ENCODE measurements at regions not wholly inside any gene's neighbourhood (a gene's known extent, or its start where the extent isn't known, plus 50 kb on each side); places are given as distances from the start of the nearest gene placed in this dataset.

DNA sequence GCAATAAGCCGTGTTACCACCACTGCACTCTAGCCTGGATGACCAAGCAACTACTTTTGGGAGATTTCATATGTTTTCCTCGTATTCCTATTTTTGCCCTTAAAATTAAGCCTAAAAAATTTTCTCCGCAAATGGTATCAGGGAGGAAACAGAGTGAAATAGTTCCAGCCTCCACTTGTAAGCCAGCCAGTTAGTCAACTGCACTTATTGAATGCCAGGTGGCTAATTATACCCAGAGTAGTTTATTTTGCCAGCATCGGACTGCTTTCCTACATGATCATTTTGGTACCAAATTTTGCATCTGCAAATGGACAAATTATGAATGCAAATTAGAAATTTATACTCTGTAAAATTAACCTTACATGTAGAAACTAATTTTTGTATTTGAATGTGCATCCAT lies 90.2 kb upstream of the ARHGAP28 start:
- Histone ChIP-seq H3K4me3 (no peak overlapping the region), H3K36me3 (no peaks in the 10 kb centered on the region), H3K9me3 (no peaks in the 10 kb centered on the region), H3K27ac (no peak overlapping the region), H3K4me1 (no peaks in the 10 kb centered on the region), H3K27me3 (no peaks in the 10 kb centered on the region)
- TF ChIP-seq, protein P1, sequence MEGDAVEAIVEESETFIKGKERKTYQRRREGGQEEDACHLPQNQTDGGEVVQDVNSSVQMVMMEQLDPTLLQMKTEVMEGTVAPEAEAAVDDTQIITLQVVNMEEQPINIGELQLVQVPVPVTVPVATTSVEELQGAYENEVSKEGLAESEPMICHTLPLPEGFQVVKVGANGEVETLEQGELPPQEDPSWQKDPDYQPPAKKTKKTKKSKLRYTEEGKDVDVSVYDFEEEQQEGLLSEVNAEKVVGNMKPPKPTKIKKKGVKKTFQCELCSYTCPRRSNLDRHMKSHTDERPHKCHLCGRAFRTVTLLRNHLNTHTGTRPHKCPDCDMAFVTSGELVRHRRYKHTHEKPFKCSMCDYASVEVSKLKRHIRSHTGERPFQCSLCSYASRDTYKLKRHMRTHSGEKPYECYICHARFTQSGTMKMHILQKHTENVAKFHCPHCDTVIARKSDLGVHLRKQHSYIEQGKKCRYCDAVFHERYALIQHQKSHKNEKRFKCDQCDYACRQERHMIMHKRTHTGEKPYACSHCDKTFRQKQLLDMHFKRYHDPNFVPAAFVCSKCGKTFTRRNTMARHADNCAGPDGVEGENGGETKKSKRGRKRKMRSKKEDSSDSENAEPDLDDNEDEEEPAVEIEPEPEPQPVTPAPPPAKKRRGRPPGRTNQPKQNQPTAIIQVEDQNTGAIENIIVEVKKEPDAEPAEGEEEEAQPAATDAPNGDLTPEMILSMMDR (IDR thresholded peaks at IDR 0.05 in 4 of 5, conservative IDR thresholded peaks at IDR 0.05 in 1 of 5), result no peak
- TF ChIP-seq POLR2A (IDR thresholded peaks at IDR 0.05), result no peak
- ATAC-seq, result no peak
- intact Hi-C loops (cut with DNase I; ENCODE audit: low total_unique reads) (no loop called here), in situ Hi-C loops (cut with MboI; ENCODE audit: low sequenced_read_pairs in 4 of 4) (loop anchor here in 1 of 4 donors (25.0 kb wide), 1 partner anchor 102 kb away; no protein-coding TSS in a partner anchor)
- no peak for DNase-seq

DNA sequence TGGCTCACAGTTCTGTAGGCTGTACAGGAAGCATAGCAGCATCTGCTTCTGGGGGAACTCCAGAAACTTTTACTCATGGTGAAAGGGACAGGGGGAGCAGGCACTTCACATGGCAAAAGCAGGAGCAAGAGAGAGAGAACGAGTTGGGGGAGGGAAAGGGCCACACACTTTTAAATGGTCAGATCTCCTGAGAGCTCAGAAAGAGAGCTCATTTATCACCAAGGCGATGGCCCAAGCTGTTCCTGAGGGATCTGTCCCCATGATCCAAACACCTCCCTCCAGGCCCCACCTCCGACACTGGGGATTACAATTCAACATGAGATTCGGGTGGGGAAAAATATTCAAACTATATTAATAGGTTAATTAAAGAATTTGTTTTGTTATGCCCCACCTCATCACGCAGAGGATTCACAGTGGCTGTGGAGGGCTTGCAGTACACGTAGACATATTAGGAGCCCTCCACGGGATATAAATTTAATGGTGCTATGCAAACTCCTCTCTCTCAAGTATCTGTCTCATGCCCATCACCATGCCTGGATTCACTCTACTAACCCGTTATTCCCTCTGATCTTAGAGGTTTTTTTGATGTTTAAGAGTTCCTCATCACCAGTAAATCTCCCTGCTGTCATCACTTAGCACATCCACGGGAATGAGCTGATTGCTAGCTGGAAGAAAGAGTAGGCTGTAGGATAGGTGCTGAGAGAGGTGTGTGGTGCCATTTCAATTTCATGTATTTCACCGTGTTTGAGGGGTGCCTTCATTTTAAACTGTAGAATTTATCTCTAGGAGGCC lies 84.5 kb upstream of the ARHGAP28 start:
- no peaks in the 10 kb centered on the region for H3K36me3 ChIP-seq
- H3K4me1 ChIP-seq, result peaks cover 0 to 4% of the 10 kb centered on the region in 2 donors
- H3K27ac ChIP-seq, result no peak overlapping the region
- no peak overlapping the region for H3K4me3 ChIP-seq
- intact Hi-C loops (cut with DNase I; ENCODE audit: low total_unique reads), result no loop called here
- DNase-seq (no peak), ATAC-seq (no peak)
- TF ChIP-seq, protein P1 (IDR thresholded peaks at IDR 0.05 in 4 of 5, conservative IDR thresholded peaks at IDR 0.05 in 1 of 5), result no peak
- TF ChIP-seq POLR2A (IDR thresholded peaks at IDR 0.05), result no peak
- in situ Hi-C loops (cut with MboI; ENCODE audit: low sequenced_read_pairs in 4 of 4), result loop anchor here in 1 of 4 donors (25.0 kb wide), 1 partner anchor 108 kb away; no protein-coding TSS in a partner anchor
- H3K9me3 ChIP-seq, result no peaks in the 10 kb centered on the region
- no peaks in the 10 kb centered on the region for H3K27me3 ChIP-seq

DNA sequence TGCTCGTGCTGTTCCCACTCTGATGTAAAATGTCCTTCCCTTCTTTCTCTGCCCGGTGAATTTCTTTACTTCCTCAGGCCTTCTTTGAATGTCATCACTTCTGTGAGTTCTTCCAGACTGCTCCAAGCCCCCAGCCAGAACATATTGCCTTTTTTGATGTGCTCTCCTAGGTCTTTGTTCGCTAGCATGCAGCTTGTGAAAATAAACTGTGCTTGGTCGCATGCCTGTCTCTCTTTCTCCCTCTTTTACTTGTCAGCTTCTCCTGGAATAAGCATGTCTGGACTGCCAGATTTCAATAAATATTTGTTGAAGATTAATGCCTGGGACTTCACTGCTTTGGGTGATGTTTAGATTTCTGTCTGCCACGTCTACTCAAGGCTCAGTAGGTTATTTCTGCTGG lies 82.7 kb upstream of the ARHGAP28 start:
- no peak for DNase-seq
- ATAC-seq, result no peak
- intact Hi-C loops (cut with DNase I; ENCODE audit: low total_unique reads), result no loop called here
- in situ Hi-C loops (cut with MboI; ENCODE audit: low sequenced_read_pairs in 4 of 4), result loop anchor here in 1 of 4 donors (25.0 kb wide), 1 partner anchor 110 kb away; no protein-coding TSS in a partner anchor
- H3K36me3 ChIP-seq, result no peaks in the 10 kb centered on the region
- H3K4me3 ChIP-seq, result no peak overlapping the region
- peaks cover 0 to 6% of the 10 kb centered on the region in 2 donors for H3K4me1 ChIP-seq
- no peak overlapping the region for H3K27ac ChIP-seq
- TF ChIP-seq, protein P1 (IDR thresholded peaks at IDR 0.05 in 4 of 5, conservative IDR thresholded peaks at IDR 0.05 in 1 of 5), result no peak
- no peak for TF ChIP-seq POLR2A (IDR thresholded peaks at IDR 0.05)
- no peaks in the 10 kb centered on the region for H3K9me3 ChIP-seq
- H3K27me3 ChIP-seq, result no peaks in the 10 kb centered on the region

GRCh38 chr18:6648581-6648980 lies 80.9 kb upstream of the ARHGAP28 start:
- intact Hi-C loops (cut with DNase I; ENCODE audit: low total_unique reads), result no loop called here
- in situ Hi-C loops (cut with MboI; ENCODE audit: low sequenced_read_pairs in 4 of 4), result loop anchor here in 1 of 4 donors (25.0 kb wide), 1 partner anchor 111 kb away; no protein-coding TSS in a partner anchor
- no peak overlapping the region for H3K27ac ChIP-seq

More at GRCh38 chr18:6648581-6648980, 80.9 kb upstream of the ARHGAP28 start:
- Histone ChIP-seq H3K4me1 (peaks cover 0 to 6% of the 10 kb centered on the region in 2 donors), H3K9me3 (no peaks in the 10 kb centered on the region), H3K27me3 (no peaks in the 10 kb centered on the region), H3K36me3 (no peaks in the 10 kb centered on the region), H3K4me3 (no peak overlapping the region)
- no peak for TF ChIP-seq POLR2A (IDR thresholded peaks at IDR 0.05)
- TF ChIP-seq, protein P1 (IDR thresholded peaks at IDR 0.05 in 4 of 5, conservative IDR thresholded peaks at IDR 0.05 in 1 of 5), result no peak
- DNase-seq (no peak), ATAC-seq (no peak)

All from gastrocnemius medialis (tissue), 4 donors.